ENCODE measurements at regions not wholly inside any gene's neighbourhood (a gene's known extent, or its start where the extent isn't known, plus 50 kb on each side); places are given as distances from the start of the nearest gene placed in this dataset.

- TF ChIP-seq EZH2phosphoT487 (IDR thresholded peaks at IDR 0.05; ENCODE audit: borderline replicate concordance, low read length) = no peak
- TF ChIP-seq, protein P1, sequence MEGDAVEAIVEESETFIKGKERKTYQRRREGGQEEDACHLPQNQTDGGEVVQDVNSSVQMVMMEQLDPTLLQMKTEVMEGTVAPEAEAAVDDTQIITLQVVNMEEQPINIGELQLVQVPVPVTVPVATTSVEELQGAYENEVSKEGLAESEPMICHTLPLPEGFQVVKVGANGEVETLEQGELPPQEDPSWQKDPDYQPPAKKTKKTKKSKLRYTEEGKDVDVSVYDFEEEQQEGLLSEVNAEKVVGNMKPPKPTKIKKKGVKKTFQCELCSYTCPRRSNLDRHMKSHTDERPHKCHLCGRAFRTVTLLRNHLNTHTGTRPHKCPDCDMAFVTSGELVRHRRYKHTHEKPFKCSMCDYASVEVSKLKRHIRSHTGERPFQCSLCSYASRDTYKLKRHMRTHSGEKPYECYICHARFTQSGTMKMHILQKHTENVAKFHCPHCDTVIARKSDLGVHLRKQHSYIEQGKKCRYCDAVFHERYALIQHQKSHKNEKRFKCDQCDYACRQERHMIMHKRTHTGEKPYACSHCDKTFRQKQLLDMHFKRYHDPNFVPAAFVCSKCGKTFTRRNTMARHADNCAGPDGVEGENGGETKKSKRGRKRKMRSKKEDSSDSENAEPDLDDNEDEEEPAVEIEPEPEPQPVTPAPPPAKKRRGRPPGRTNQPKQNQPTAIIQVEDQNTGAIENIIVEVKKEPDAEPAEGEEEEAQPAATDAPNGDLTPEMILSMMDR (IDR thresholded peaks at IDR 0.05; ENCODE audit: low read depth, low read length, poor library complexity, severe bottlenecking) = no peak
Measured at GRCh38 chr5:136722581-136722980, 357.2 kb upstream of the TRPC7 start.

Data from DOHH2 (cell line).